H1 (cell line): ENCODE measurements at regions not wholly inside any gene's neighbourhood (a gene's known extent, or its start where the extent isn't known, plus 50 kb on each side); places are given as distances from the start of the nearest gene placed in this dataset.

Source experiments
- CTCF ChIA-PET: fragments of 300-600 bp; sonication (Branson Sonifier 250); formaldehyde crosslinking; loops from one replicate; lab custom pipeline; 2021; ENCODE audit not compliant: partially characterized antibody; lab: Charles Lee
- POLR2A ChIA-PET: fragments of 300-600 bp; sonication (Branson Sonifier 250); formaldehyde crosslinking; loops from one replicate; lab custom pipeline; 2021; ENCODE audit warnings: inconsistent platforms; ENCODE audit not compliant: partially characterized antibody; lab: Charles Lee
- DNase-seq, 2 experiments: peaks; one replicate each; pipeline versions ENCODE4 v3.0.0 to v3.0.0-alpha.2; 2010 to 2022; ENCODE audit warnings: low spot score in 2 of 2, low read depth in 1 of 2, mixed read lengths in 1 of 2
- FAIRE-seq: peaks from 2 replicates; lab custom pipeline; 2011; peaks lifted over from hg19 to GRCh38; lab: Jason Lieb, UNC
- H2AFZ ChIP-seq: 2 replicates; pipeline ENCODE4 v1.8.1; 2012; ENCODE audit warnings: low read length, inconsistent platforms
- H2AK5ac ChIP-seq: 2 replicates; pipeline ENCODE4 v1.6.1; 2013; ENCODE audit warnings: low read depth, low read length
- H2BK120ac ChIP-seq: replicated peaks from 2 replicates; pipeline ENCODE3; 2013; ENCODE audit warnings: low read depth, low read length, inconsistent platforms
- H2BK12ac ChIP-seq: 2 replicates; pipeline ENCODE4 v1.6.1; 2013; ENCODE audit warnings: low read depth, low read length
- H2BK15ac ChIP-seq: 2 replicates; pipeline ENCODE4 v1.6.1; 2013; ENCODE audit warnings: low read length
- H2BK20ac ChIP-seq: 2 replicates; pipeline ENCODE4 v1.6.1; 2013; ENCODE audit warnings: low read length
- H2BK5ac ChIP-seq: 2 replicates; pipeline ENCODE4 v1.6.1; 2013; ENCODE audit warnings: low read depth, low read length
- H3K14ac ChIP-seq: 2 replicates; pipeline ENCODE4 v1.6.1; 2013; ENCODE audit warnings: inconsistent platforms; ENCODE audit not compliant: insufficient read length
- H3K18ac ChIP-seq: 2 replicates; pipeline ENCODE4 v1.6.1; 2013; ENCODE audit warnings: low read length; ENCODE audit errors: extremely low read depth
- H3K23ac ChIP-seq: 2 replicates; pipeline ENCODE4 v1.6.1; 2013; ENCODE audit warnings: inconsistent platforms; ENCODE audit not compliant: insufficient read length
- H3K23me2 ChIP-seq: 2 replicates; pipeline ENCODE4 v1.6.1; 2013; ENCODE audit warnings: low read depth, low read length
- H3K27ac ChIP-seq: 2 replicates; pipeline ENCODE4 v1.6.1; 2011; ENCODE audit warnings: low read depth, low read length, inconsistent platforms
- H3K27me3 ChIP-seq, 4 experiments: replicated peaks in 1 of 4; 1 replicate in 1 of 4; 2 replicates in 3 of 4; pipeline versions ENCODE4 v1.6.1 to v1.8.1; 2011 to 2013; ENCODE audit warnings: low read length in 3 of 4, mild to moderate bottlenecking in 3 of 4, inconsistent platforms in 2 of 4, mixed read lengths in 2 of 4, moderate library complexity in 1 of 4; ENCODE audit not compliant: control insufficient read depth in 3 of 4, insufficient read depth in 3 of 4; ENCODE audit errors: extremely low read depth in 1 of 4
- H3K36me3 ChIP-seq, 4 experiments: 2 replicates each; pipeline versions ENCODE4 v1.6.1 to v1.8.1; 2011 to 2013; ENCODE audit warnings: mild to moderate bottlenecking in 4 of 4, low read length in 3 of 4, moderate library complexity in 2 of 4, control low read depth in 1 of 4, inconsistent platforms in 1 of 4; ENCODE audit not compliant: insufficient read depth in 4 of 4, control insufficient read depth in 2 of 4
- H3K4ac ChIP-seq: replicated peaks from 2 replicates; pipeline ENCODE3; 2013; ENCODE audit warnings: low read length, low read depth, mixed read lengths, inconsistent platforms; ENCODE audit not compliant: insufficient read length
- H3K4me1 ChIP-seq, 4 experiments: replicated peaks in 1 of 4; 1 replicate in 1 of 4; 2 replicates in 3 of 4; pipeline versions ENCODE4 v1.6.1 to v1.8.1; 2011 to 2013; ENCODE audit warnings: low read length in 3 of 4, inconsistent platforms in 2 of 4, mixed read lengths in 1 of 4; ENCODE audit not compliant: insufficient read depth in 4 of 4, control insufficient read depth in 3 of 4
- H3K4me2 ChIP-seq, 2 experiments: 2 replicates each; pipeline versions ENCODE4 v1.6.1 to v1.8.1; 2011 to 2013; ENCODE audit warnings: low read depth in 2 of 2, low read length in 2 of 2, control low read depth in 1 of 2, inconsistent platforms in 1 of 2, mild to moderate bottlenecking in 1 of 2; ENCODE audit not compliant: insufficient read depth in 1 of 2
- H3K4me3 ChIP-seq, 4 experiments: fragments of 200-600, 300-600 bp in 1 of 4; sonication (generic), shearing (Covaris generic), sonication (Bioruptor Twin) in 1 of 4; 2 replicates each; pipeline versions ENCODE4 v1.5.1 to v1.8.1; 2011 to 2016; ENCODE audit warnings: low read length in 4 of 4, low read depth in 3 of 4, control low read depth in 2 of 4, inconsistent platforms in 2 of 4, mild to moderate bottlenecking in 2 of 4, mixed read lengths in 1 of 4, moderate library complexity in 1 of 4; ENCODE audit not compliant: insufficient read depth in 2 of 4; ENCODE audit errors: extremely low read depth in 1 of 4
- H3K56ac ChIP-seq: replicated peaks from 2 replicates; pipeline ENCODE3; 2013; ENCODE audit warnings: low read depth, mild to moderate bottlenecking, mixed read lengths, low read length, inconsistent platforms; ENCODE audit not compliant: insufficient read length
- H3K79me1 ChIP-seq: 2 replicates; pipeline ENCODE4 v1.6.1; 2013; ENCODE audit warnings: low read depth, low read length, control low read depth
- H3K79me2 ChIP-seq, 2 experiments: 2 replicates each; pipeline versions ENCODE4 v1.6.1 to v1.8.1; 2012 to 2013; ENCODE audit warnings: low read length in 2 of 2, mild to moderate bottlenecking in 2 of 2, inconsistent platforms in 1 of 2; ENCODE audit not compliant: insufficient read depth in 2 of 2, control insufficient read depth in 1 of 2
- H3K9ac ChIP-seq, 4 experiments: replicated peaks in 1 of 4; 1 replicate in 1 of 4; 2 replicates in 3 of 4; pipeline versions ENCODE4 v1.6.1 to v1.8.1; 2011 to 2013; ENCODE audit warnings: low read depth in 3 of 4, low read length in 3 of 4, control low read depth in 2 of 4, mild to moderate bottlenecking in 2 of 4, moderate library complexity in 2 of 4, inconsistent platforms in 1 of 4; ENCODE audit errors: extremely low read depth in 1 of 4
- H3K9me3 ChIP-seq, 2 experiments: 2 replicates each; pipeline versions ENCODE4 v1.6.1 to v1.8.1; 2012 to 2013; ENCODE audit warnings: mild to moderate bottlenecking in 2 of 2, moderate library complexity in 2 of 2, control low read depth in 1 of 2, inconsistent platforms in 1 of 2, low read depth in 1 of 2, low read length in 1 of 2, mixed read lengths in 1 of 2; ENCODE audit not compliant: insufficient read depth in 2 of 2
- H4K20me1 ChIP-seq, 2 experiments: replicated peaks in 1 of 2; 2 replicates each; pipeline versions ENCODE3 to v1.8.1; 2011 to 2013; ENCODE audit warnings: inconsistent platforms in 2 of 2, low read length in 2 of 2, mild to moderate bottlenecking in 1 of 2; ENCODE audit not compliant: insufficient read depth in 2 of 2, control insufficient read depth in 1 of 2
- H4K5ac ChIP-seq: 2 replicates; pipeline ENCODE4 v1.6.1; 2013; ENCODE audit warnings: low read length, low read depth, mixed read lengths, inconsistent platforms; ENCODE audit not compliant: insufficient read length
- H4K8ac ChIP-seq: 2 replicates; pipeline ENCODE4 v1.8.0; 2013; ENCODE audit warnings: mild to moderate bottlenecking, moderate library complexity, low read length, inconsistent platforms; ENCODE audit not compliant: insufficient read depth; ENCODE audit errors: extremely low read depth
- H4K91ac ChIP-seq: replicated peaks from 2 replicates; pipeline ENCODE3; 2013; ENCODE audit warnings: low read length, mixed read lengths, inconsistent platforms; ENCODE audit not compliant: insufficient read length
- ASH2L ChIP-seq: fragments of 200-600, 300-600 bp; sonication (generic); IDR thresholded peaks from one replicate; pipeline ENCODE4 v1.7.1; 2017; ENCODE audit warnings: low read length
- BACH1 ChIP-seq: IDR thresholded peaks from 2 replicates; pipeline ENCODE4 v1.6.1; 2012; ENCODE audit warnings: low read length, improper control_type of control experiment
- CHD2 ChIP-seq: IDR thresholded peaks from 2 replicates; pipeline ENCODE4 v1.6.1; 2012; ENCODE audit warnings: low read length, improper control_type of control experiment
- JUN ChIP-seq: IDR thresholded peaks from 2 replicates; pipeline ENCODE4 v1.6.1; 2011; ENCODE audit warnings: low read depth, mild to moderate bottlenecking, improper control_type of control experiment, low read length
- KDM1A ChIP-seq: fragments of 200-600, 300-600 bp; sonication (generic); IDR thresholded peaks from 2 replicates; pipeline ENCODE4 v1.7.1; 2016; ENCODE audit warnings: mild to moderate bottlenecking, low read length, borderline replicate concordance
- KDM4A ChIP-seq: IDR thresholded peaks from one replicate; pipeline ENCODE4 v1.7.1; 2012; ENCODE audit warnings: low read depth, mild to moderate bottlenecking, moderate library complexity, low read length, inconsistent platforms; ENCODE audit not compliant: severe bottlenecking
- SP2 ChIP-seq: IDR thresholded peaks from 2 replicates; pipeline ENCODE4 v1.6.1; 2012; ENCODE audit warnings: mild to moderate bottlenecking, low read length, inconsistent platforms

DNA sequence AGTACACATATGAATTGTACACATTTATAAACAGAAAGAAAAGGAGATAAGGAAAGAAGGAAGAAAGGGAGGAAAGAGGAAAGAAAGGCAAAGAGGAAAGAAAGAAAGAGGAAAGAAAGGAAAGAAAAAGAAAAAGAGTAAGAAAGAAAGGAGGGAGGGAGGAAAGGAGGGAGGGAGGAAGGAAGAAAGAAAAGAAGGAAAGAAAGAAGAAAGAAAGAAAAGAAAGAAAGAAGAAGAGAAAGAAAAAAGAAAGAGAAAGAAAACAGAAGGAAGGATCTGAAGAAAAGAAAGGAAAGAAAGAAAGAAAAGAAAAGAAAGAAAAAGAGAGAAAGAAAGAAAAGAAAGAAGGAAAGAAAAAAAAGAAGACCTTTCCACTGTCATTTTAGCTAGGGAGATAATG, 571.4 kb upstream of the SALL1 start:
- Histone ChIP-seq H3K18ac (no peak overlapping the region), H2BK120ac (no peak overlapping the region), H3K14ac (no peak overlapping the region), H2BK20ac (no peak overlapping the region), H3K9ac (no peak overlapping the region), H3K4me2 (no peak overlapping the region), H2BK5ac (no peak overlapping the region), H3K9me3 (no peaks in the 10 kb centered on the region), H4K91ac (no peak overlapping the region), H3K56ac (no peak overlapping the region), H2AFZ (no peak overlapping the region), H2AK5ac (no peak overlapping the region), H3K4me3 (no peak overlapping the region), H2BK15ac (no peak overlapping the region), H3K4ac (no peak overlapping the region), H2BK12ac (no peak overlapping the region), H3K23ac (no peak overlapping the region), H3K36me3 (no peaks in the 10 kb centered on the region), H4K8ac (no peak overlapping the region), H3K4me1 (peaks cover 0 to 3% (median 0%) of the 10 kb centered on the region in 4 experiments; a peak in 1 of 7 replicates), H3K27me3 (no peaks in the 10 kb centered on the region), H4K5ac (no peak overlapping the region), H3K27ac (no peak overlapping the region), H3K79me1 (no peaks in the 10 kb centered on the region), H3K23me2 (no peaks in the 10 kb centered on the region), H3K79me2 (no peaks in the 10 kb centered on the region), H4K20me1 (no peaks in the 10 kb centered on the region)
- no peak for TF ChIP-seq BACH1
- TF ChIP-seq SP2 = no peak
- TF ChIP-seq ASH2L = no peak
- no peak for TF ChIP-seq JUN
- no peak for TF ChIP-seq KDM4A
- TF ChIP-seq KDM1A = no peak
- no peak for TF ChIP-seq CHD2
- ChIA-PET CTCF (no interaction called here), POLR2A (no interaction called here)
- DNase-seq (no peak), FAIRE-seq (no peak)
